C4-2B (cell line): ENCODE measurements at regions not wholly inside any gene's neighbourhood (a gene's known extent, or its start where the extent isn't known, plus 50 kb on each side); places are given as distances from the start of the nearest gene placed in this dataset.

Experiments
- ZFX ChIP-seq: fragments of 450-650 bp; IDR thresholded peaks from 2 replicates; pipeline ENCODE4 v1.6.1; 2017
- TF ChIP-seq, protein P1 (sequence below): fragments of 450-650 bp; conservative IDR thresholded peaks from 2 replicates; pipeline ENCODE4 v1.5.1; 2017; ENCODE audit warnings: mild to moderate bottlenecking

DNA sequence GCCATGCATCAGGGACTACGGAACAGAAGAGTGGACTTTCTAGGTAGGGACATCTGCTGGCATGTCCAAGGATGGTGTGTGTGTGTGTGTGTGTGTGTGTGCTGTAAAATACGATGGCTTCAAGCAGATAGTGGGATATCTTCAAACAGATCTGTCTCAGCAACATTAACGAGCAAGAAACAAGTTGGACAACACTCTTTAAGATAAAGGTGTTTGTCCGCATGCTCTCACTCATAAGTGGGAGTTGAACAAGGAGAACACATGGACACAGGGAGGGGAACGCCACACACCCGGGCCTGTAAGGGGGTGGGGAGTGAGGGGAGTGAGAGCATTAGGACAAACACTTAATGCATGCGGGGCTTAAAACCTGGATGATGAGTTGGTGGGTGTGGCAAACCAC is 89.8 kb upstream of the AKR1E2 start:
- TF ChIP-seq, protein P1, sequence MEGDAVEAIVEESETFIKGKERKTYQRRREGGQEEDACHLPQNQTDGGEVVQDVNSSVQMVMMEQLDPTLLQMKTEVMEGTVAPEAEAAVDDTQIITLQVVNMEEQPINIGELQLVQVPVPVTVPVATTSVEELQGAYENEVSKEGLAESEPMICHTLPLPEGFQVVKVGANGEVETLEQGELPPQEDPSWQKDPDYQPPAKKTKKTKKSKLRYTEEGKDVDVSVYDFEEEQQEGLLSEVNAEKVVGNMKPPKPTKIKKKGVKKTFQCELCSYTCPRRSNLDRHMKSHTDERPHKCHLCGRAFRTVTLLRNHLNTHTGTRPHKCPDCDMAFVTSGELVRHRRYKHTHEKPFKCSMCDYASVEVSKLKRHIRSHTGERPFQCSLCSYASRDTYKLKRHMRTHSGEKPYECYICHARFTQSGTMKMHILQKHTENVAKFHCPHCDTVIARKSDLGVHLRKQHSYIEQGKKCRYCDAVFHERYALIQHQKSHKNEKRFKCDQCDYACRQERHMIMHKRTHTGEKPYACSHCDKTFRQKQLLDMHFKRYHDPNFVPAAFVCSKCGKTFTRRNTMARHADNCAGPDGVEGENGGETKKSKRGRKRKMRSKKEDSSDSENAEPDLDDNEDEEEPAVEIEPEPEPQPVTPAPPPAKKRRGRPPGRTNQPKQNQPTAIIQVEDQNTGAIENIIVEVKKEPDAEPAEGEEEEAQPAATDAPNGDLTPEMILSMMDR: no peak
- no peak for TF ChIP-seq ZFX
